ENCODE measurements at regions not wholly inside any gene's neighbourhood (a gene's known extent, or its start where the extent isn't known, plus 50 kb on each side); places are given as distances from the start of the nearest gene placed in this dataset.

- no peak for DNase-seq
Measured at GRCh38 chr6:105790635-105791034, 295.5 kb upstream of the PRDM1 start.

GRCh38 chr6:105789935-105790334 is 296.2 kb upstream of the PRDM1 start:
- DNase-seq: no peak

- no peak for DNase-seq
Measured at GRCh38 chr6:105787747-105788146, 298.4 kb upstream of the PRDM1 start.

GRCh38 chr6:105786890-105787655 is 299.1 kb upstream of the PRDM1 start:
- DNase-seq: no peak

GRCh38 chr6:105786449-105786848 is 299.7 kb upstream of the PRDM1 start:
- no peak for DNase-seq

- peak in 2 of 14 donors; percentile 4 to 21 for DNase-seq
Measured at GRCh38 chr6:105785066-105785811, 300.9 kb upstream of the PRDM1 start.

GRCh38 chr6:105784179-105784578 is 302.0 kb upstream of the PRDM1 start:
- no peak for DNase-seq

GRCh38 chr6:105783333-105783935 is 302.7 kb upstream of the PRDM1 start:
- DNase-seq: no peak

- no peak for DNase-seq
Measured at GRCh38 chr6:105781915-105782314, 304.2 kb upstream of the PRDM1 start.

GRCh38 chr6:105781248-105781647 is 304.9 kb upstream of the PRDM1 start:
- DNase-seq: no peak

- DNase-seq: no peak
Measured at GRCh38 chr6:105780146-105780860, 305.8 kb upstream of the PRDM1 start.

- no peak for DNase-seq
Measured at GRCh38 chr6:105779110-105779509, 307.0 kb upstream of the PRDM1 start.

GRCh38 chr6:105775095-105775494 is 311.0 kb upstream of the PRDM1 start:
- no peak for DNase-seq

- no peak for DNase-seq
Measured at GRCh38 chr6:105774247-105774646, 311.9 kb upstream of the PRDM1 start.

GRCh38 chr6:105771313-105771970 is 314.7 kb upstream of the PRDM1 start:
- DNase-seq: no peak

GRCh38 chr6:105769987-105770386 is 316.1 kb upstream of the PRDM1 start:
- DNase-seq: no peak

- DNase-seq: no peak
Measured at GRCh38 chr6:105769197-105769596, 316.9 kb upstream of the PRDM1 start.

- DNase-seq: no peak
Measured at GRCh38 chr6:105767541-105767940, 318.6 kb upstream of the PRDM1 start.

- DNase-seq: no peak
Measured at GRCh38 chr6:105765239-105765638, 320.9 kb upstream of the PRDM1 start.

GRCh38 chr6:105764315-105764714 is 321.8 kb upstream of the PRDM1 start:
- no peak for DNase-seq

- no peak for DNase-seq
Measured at GRCh38 chr6:105763866-105764265, 322.3 kb upstream of the PRDM1 start.

GRCh38 chr6:105760746-105761145 is 325.4 kb upstream of the PRDM1 start:
- DNase-seq: no peak
